ENCODE measurements at regions not wholly inside any gene's neighbourhood (a gene's known extent, or its start where the extent isn't known, plus 50 kb on each side); places are given as distances from the start of the nearest gene placed in this dataset.

- WGBS, 2 experiments (ENCODE audit: extremely low coverage in 1 of 2, insufficient coverage in 1 of 2, insufficient read length in 1 of 2, insufficient replicate concordance in 2 of 2, low coverage in 1 of 2, low lambda C conversion rate in 2 of 2, missing lambda C conversion rate in 1 of 2): 89% methylated on average over 4 of the region's 4 CpGs; no CpG with 5 or more reads in 1 of the 2 experiments
- Histone ChIP-seq H3K9me3 (ENCODE audit: insufficient read depth in 2 of 2, low read depth in 1 of 2, low read length in 1 of 2) (no peaks in the 10 kb centered on the region), H3K4me2 (ENCODE audit: insufficient read depth in 1 of 2, low read depth in 2 of 2, low read length in 2 of 2) (no peak overlapping the region), H3K18ac (ENCODE audit: extremely low read depth, low read length) (no peak overlapping the region), H2BK12ac (ENCODE audit: low read depth, low read length) (no peak overlapping the region), H3K9ac (replicated peaks in 1 of 4; ENCODE audit: extremely low read depth in 1 of 4, low read depth in 3 of 4, low read length in 3 of 4) (no peak overlapping the region), H3K23me2 (ENCODE audit: low read depth, low read length) (no peaks in the 10 kb centered on the region), H3K4ac (replicated peaks; ENCODE audit: insufficient read length, low read depth, low read length) (no peak overlapping the region), H3K23ac (ENCODE audit: insufficient read length) (no peak overlapping the region), H4K91ac (replicated peaks; ENCODE audit: insufficient read length, low read length) (no peak overlapping the region), H3K14ac (ENCODE audit: insufficient read length) (no peak overlapping the region), H2AFZ (ENCODE audit: low read length) (no peak overlapping the region), H4K8ac (ENCODE audit: extremely low read depth, insufficient read depth, low read length) (no peak overlapping the region), H4K20me1 (replicated peaks in 1 of 2; ENCODE audit: control insufficient read depth in 1 of 2, insufficient read depth in 2 of 2, low read length in 2 of 2) (peaks cover 0 to 2% of the 10 kb centered on the region in 2 experiments), H2BK20ac (ENCODE audit: low read length) (no peak overlapping the region), H3K56ac (replicated peaks; ENCODE audit: insufficient read length, low read depth, low read length) (no peak overlapping the region), H3K36me3 (ENCODE audit: control insufficient read depth in 2 of 4, insufficient read depth in 4 of 4, low read length in 3 of 4) (no peaks in the 10 kb centered on the region), H3K79me1 (ENCODE audit: low read depth, low read length) (no peaks in the 10 kb centered on the region), H4K5ac (ENCODE audit: insufficient read length, low read depth, low read length) (no peak overlapping the region), H3K4me3 (ENCODE audit: extremely low read depth in 1 of 4, insufficient read depth in 2 of 4, low read depth in 3 of 4, low read length in 4 of 4) (no peak overlapping the region), H3K79me2 (ENCODE audit: control insufficient read depth in 1 of 2, insufficient read depth in 2 of 2, low read length in 2 of 2) (no peaks in the 10 kb centered on the region), H2BK15ac (ENCODE audit: low read length) (no peak overlapping the region), H3K4me1 (replicated peaks in 1 of 4; ENCODE audit: control insufficient read depth in 3 of 4, insufficient read depth in 4 of 4, low read length in 3 of 4) (no peaks in the 10 kb centered on the region), H2BK5ac (ENCODE audit: low read depth, low read length) (no peak overlapping the region), H3K27me3 (replicated peaks in 1 of 4; ENCODE audit: control insufficient read depth in 3 of 4, extremely low read depth in 1 of 4, insufficient read depth in 3 of 4, low read length in 3 of 4) (no peaks in the 10 kb centered on the region), H3K27ac (ENCODE audit: low read depth, low read length) (no peak overlapping the region), H2BK120ac (replicated peaks; ENCODE audit: low read depth, low read length) (no peak overlapping the region), H2AK5ac (ENCODE audit: low read depth, low read length) (no peak overlapping the region)
- FAIRE-seq (no peak), DNase-seq (ENCODE audit: low read depth in 1 of 2, low spot score in 2 of 2) (no peak)
- ChIA-PET CTCF (ENCODE audit: partially characterized antibody) (interaction anchor here (0.7 to 2.7 kb wide), 6 partner anchors 48 to 555 kb away, joined by 3 to 7 read pairs (median 4); no protein-coding TSS in a partner anchor), POLR2A (ENCODE audit: partially characterized antibody) (no interaction called here)
- no peak for TF ChIP-seq TCF12 (IDR thresholded peaks at IDR 0.05; ENCODE audit: low read depth, low read length)
- no peak for TF ChIP-seq NANOG (IDR thresholded peaks at IDR 0.05; ENCODE audit: insufficient read depth, low read depth, low read length, poor library complexity, severe bottlenecking)
- TF ChIP-seq, protein P1, sequence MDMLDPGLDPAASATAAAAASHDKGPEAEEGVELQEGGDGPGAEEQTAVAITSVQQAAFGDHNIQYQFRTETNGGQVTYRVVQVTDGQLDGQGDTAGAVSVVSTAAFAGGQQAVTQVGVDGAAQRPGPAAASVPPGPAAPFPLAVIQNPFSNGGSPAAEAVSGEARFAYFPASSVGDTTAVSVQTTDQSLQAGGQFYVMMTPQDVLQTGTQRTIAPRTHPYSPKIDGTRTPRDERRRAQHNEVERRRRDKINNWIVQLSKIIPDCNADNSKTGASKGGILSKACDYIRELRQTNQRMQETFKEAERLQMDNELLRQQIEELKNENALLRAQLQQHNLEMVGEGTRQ (IDR thresholded peaks at IDR 0.05; ENCODE audit: low read length): no peak
- TF ChIP-seq JUND (IDR thresholded peaks at IDR 0.05; ENCODE audit: low read length): no peak
- no peak for TF ChIP-seq CHD2 (IDR thresholded peaks at IDR 0.05; ENCODE audit: low read length)
- TF ChIP-seq BRCA1 (IDR thresholded peaks at IDR 0.05; ENCODE audit: low read depth, low read length): no peak
- no peak for TF ChIP-seq CTBP2 (IDR thresholded peaks at IDR 0.05; ENCODE audit: borderline replicate concordance, insufficient read depth, insufficient read length, low read length)
- no peak for TF ChIP-seq SIN3A (conservative IDR thresholded peaks at IDR 0.05 in 1 of 2, IDR thresholded peaks at IDR 0.05 in 1 of 2; ENCODE audit: low read depth in 1 of 2, low read length in 2 of 2)
- TF ChIP-seq PHF8 (conservative IDR thresholded peaks at IDR 0.05; ENCODE audit: low read depth, low read length): no peak
- TF ChIP-seq KDM1A (IDR thresholded peaks at IDR 0.05; ENCODE audit: borderline replicate concordance, low read length): no peak
Observed at GRCh38 chr3:25038922-25039321, 389.1 kb upstream of the RARB start.

All from H1 (cell line).